ENCODE measurements at regions not wholly inside any gene's neighbourhood (a gene's known extent, or its start where the extent isn't known, plus 50 kb on each side); places are given as distances from the start of the nearest gene placed in this dataset.
"Not testable (repeated sequence)": the region's sequence is repeated elsewhere in the genome, so short reads cannot be mapped to it uniquely, and the experiment has no call there.

GRCh38 chr5:112514111-112514510 is 95.0 kb upstream of the EPB41L4A start:
- intact Hi-C loops (cut with DNase I), result no loop called here
- Histone ChIP-seq H3K9me3 (peaks cover 0 to 24% (median 9%) of the 10 kb centered on the region in 11 donors), H3K4me1 (no peaks in the 10 kb centered on the region), H3K4me3 (no peak overlapping the region), H3K36me3 (no peaks in the 10 kb centered on the region), H3K27ac (no peak overlapping the region), H3K27me3 (no peaks in the 10 kb centered on the region)
- no peak for TF ChIP-seq CTCF (IDR thresholded peaks at IDR 0.05)
- DNase-seq, result no peak
- no peak for ATAC-seq
- 62 to 64% methylated on average over 2 of the region's 2 CpGs for WGBS, 2 donors

DNA sequence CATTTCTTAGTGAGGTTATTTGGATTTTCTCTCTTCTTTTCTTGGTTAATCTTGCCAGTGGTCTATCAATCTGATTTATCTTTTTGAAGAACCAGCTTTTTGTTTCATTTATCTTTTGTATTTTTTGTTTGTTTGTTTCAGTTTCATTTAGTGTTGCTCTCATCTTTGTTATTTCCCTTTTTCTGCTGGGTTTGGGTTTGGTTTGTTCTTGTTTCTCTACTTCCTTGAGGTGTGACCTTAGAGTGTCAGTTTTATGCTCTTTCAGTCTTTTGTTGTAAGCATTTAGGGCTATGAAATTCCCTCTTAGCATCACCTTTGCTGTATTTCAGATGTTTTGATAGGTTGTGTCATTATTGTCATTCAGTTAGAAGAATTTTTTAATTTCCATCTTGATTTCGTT is 101.4 kb upstream of the EPB41L4A start:
- WGBS, 2 donors, result 74 to 88% methylated on average over 1 of the region's 1 CpG
- H3K27me3 ChIP-seq; DNase-seq; H3K4me3 ChIP-seq; ATAC-seq; H3K27ac ChIP-seq; H3K4me1 ChIP-seq; intact Hi-C loops (cut with DNase I); H3K36me3 ChIP-seq: not testable (repeated sequence)
- peaks cover 0 to 11% (median 0%) of the 10 kb centered on the region in 11 donors for H3K9me3 ChIP-seq

DNA sequence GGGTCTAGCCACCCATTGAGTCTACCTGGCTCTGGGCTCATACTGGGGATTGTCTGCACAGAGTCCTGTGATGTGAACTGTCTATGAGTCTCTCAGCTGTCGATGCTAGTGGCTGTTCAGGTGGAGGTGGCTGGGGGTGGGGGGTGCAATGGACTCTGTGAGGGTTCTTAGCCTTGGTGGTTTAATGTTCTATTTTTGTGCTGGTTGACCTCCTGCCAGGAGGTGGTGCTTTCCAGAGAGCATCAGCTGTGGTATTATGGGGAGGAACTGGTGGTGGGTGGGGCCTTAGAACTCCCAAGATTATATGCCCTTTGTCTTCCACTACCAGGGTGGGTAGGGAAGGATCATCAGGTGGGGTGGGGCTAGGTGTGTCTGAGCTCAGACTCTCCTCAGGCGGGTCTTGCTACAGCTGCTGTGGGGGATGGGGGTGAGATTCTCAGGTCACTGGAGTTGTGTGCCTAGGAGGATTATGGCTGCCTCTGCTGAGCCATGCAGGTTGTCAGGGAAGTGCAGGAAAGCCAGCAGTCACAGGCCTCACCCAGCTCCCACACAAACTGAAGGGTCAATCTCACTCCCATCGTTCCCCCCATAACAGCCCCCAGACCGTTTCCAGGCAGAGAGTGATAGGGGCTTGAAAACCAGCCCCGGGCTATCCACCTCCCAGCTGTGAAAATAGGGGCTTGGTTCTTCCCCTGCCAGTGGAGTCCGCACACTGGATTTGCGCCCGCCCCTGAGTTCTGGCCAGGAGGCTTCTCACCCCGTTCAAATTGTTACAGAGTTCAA is 104.0 kb upstream of the EPB41L4A start:
- intact Hi-C loops (cut with DNase I), result not testable (repeated sequence)

DNA sequence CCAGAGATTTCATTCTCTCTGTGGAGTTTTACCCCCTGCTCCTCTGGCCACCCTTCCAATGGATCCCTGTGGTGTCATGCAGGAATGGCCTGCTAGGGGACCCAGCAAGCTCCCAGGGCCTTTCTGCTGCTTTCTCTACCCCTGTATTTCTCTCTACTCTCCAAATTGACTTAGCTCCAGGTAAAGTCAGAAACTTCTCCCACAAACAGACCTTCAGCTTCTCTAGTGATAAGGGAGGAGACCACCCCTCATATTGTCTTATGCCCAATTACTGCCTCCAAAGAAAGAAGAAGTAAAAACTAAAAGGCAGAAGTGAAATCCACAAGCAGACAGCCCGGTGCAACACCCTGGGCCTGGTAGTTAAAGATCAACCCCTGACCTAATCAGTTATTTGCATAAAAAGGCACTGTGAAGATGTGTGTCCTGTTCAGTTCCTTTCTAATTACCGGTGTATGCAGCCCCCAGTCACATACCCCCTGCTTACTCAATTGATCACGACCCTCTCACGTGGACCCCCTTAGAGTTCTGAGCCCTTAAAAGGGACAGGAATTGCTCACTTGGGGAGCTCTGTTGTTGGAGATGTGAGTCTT is 104.7 kb upstream of the EPB41L4A start:
- H3K27ac ChIP-seq; H3K4me1 ChIP-seq; H3K9me3 ChIP-seq; ATAC-seq; H3K36me3 ChIP-seq; H3K4me3 ChIP-seq; H3K27me3 ChIP-seq; DNase-seq; intact Hi-C loops (cut with DNase I): not testable (repeated sequence)
- 86 to 88% methylated on average over 4 of the region's 4 CpGs for WGBS, 2 donors

More for the DNA sequence above, 104.0 kb upstream of the EPB41L4A start:
- not testable (repeated sequence) for H3K36me3 ChIP-seq, DNase-seq, H3K27ac ChIP-seq, H3K4me3 ChIP-seq, H3K4me1 ChIP-seq, H3K27me3 ChIP-seq, ATAC-seq
- H3K9me3 ChIP-seq, result peaks cover 0 to 11% (median 0%) of the 10 kb centered on the region in 11 donors
- 88 to 91% methylated on average over 9 of the region's 9 CpGs for WGBS, 2 donors

DNA sequence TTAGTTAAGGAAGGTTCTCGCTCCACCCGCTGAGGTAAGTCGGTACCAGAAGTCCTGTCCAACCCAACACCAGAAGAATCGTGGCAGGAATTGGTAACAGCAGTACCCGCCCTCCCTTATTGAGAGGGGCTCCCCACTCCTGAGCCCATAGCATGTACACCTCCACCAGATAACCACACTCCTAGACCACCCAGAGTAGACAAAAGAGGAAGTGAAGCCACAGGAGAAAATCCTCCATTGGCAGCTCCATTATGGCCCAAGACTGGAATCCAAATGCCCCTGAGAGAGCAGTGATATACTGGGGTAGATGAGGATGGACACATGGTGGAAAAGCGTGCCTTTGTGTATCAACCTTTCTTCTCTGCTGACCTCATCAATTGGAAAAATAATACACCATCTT is 106.1 kb upstream of the EPB41L4A start:
- TF ChIP-seq CTCF (IDR thresholded peaks at IDR 0.05), result no peak
- no peak overlapping the region for H3K27ac ChIP-seq
- DNase-seq (no peak), ATAC-seq (no peak)
- H3K36me3 ChIP-seq, result no peaks in the 10 kb centered on the region
- H3K4me1 ChIP-seq, result peaks cover 0 to 3% (median 0%) of the 10 kb centered on the region in 9 donors
- WGBS, 2 donors, result 97 to 98% methylated on average over 6 of the region's 6 CpGs
- no peaks in the 10 kb centered on the region for H3K9me3 ChIP-seq
- no peak overlapping the region for H3K4me3 ChIP-seq
- H3K27me3 ChIP-seq, result no peaks in the 10 kb centered on the region
- intact Hi-C loops (cut with DNase I), result loop anchor here in 1 of 10 donors (5.0 kb wide), 1 partner anchor 343 kb away; no protein-coding TSS in a partner anchor

DNA sequence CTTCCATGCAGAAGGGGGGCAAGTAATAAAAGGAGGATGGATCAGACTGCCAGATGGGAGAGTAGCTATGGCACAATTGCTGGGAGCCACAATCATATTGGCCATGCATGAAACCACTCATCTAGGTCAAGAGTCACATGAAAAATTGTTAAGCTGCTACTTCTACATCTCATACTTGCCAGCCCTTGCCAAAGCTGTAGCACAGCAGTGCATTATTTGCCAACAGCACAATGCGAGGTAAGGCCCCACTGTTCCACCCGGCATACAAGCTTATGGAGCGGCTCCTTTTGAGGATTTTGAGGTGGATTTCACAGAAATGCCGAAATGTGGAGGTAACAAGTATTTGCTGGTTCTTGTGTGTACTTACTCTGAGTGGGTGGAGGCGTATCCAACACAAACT is 109.9 kb upstream of the EPB41L4A start:
- Histone ChIP-seq H3K27me3 (no peaks in the 10 kb centered on the region), H3K9me3 (no peaks in the 10 kb centered on the region), H3K4me1 (no peaks in the 10 kb centered on the region), H3K27ac (no peak overlapping the region), H3K36me3 (no peaks in the 10 kb centered on the region), H3K4me3 (no peak overlapping the region)
- 93 to 96% methylated on average over 5 of the region's 5 CpGs for WGBS, 2 donors
- no peak for DNase-seq
- no peak for ATAC-seq
- intact Hi-C loops (cut with DNase I), result loop anchor here in 1 of 10 donors (5.0 kb wide), 1 partner anchor 347 kb away; no protein-coding TSS in a partner anchor
- no peak for TF ChIP-seq CTCF (IDR thresholded peaks at IDR 0.05)
